GM04504 (cell line): ENCODE measurements at regions not wholly inside any gene's neighbourhood (a gene's known extent, or its start where the extent isn't known, plus 50 kb on each side); places are given as distances from the start of the nearest gene placed in this dataset.
"Not testable (repeated sequence)": the region's sequence is repeated elsewhere in the genome, so short reads cannot be mapped to it uniquely, and the experiment has no call there.

Source experiments
- DNase-seq: peaks from one replicate; pipeline ENCODE4 v3.0.0-alpha.2; 2012; ENCODE audit warnings: low read depth

GRCh38 chr12:131213896-131214442, 260.3 kb downstream of the ADGRD1 start:
- DNase-seq = no peak

GRCh38 chr12:131214936-131215335, 261.2 kb downstream of the ADGRD1 start:
- not testable (repeated sequence) for DNase-seq

- not testable (repeated sequence) for DNase-seq
Observed at GRCh38 chr12:131216587-131216986, 262.9 kb downstream of the ADGRD1 start.

- no peak for DNase-seq
Observed at GRCh38 chr12:131217024-131217586, 263.4 kb downstream of the ADGRD1 start.

GRCh38 chr12:131218026-131218922, 264.6 kb downstream of the ADGRD1 start:
- DNase-seq = no peak

- no peak for DNase-seq
Observed at GRCh38 chr12:131218923-131219669, 265.4 kb downstream of the ADGRD1 start.

GRCh38 chr12:131219670-131220330, 266.1 kb downstream of the ADGRD1 start:
- DNase-seq = no peak

- DNase-seq = no peak
Observed at GRCh38 chr12:131220331-131220685, 266.6 kb downstream of the ADGRD1 start.

GRCh38 chr12:131221061-131221956, 267.6 kb downstream of the ADGRD1 start:
- DNase-seq = no peak

GRCh38 chr12:131221957-131222328, 268.2 kb downstream of the ADGRD1 start:
- no peak for DNase-seq

- DNase-seq = no peak
Observed at GRCh38 chr12:131222329-131223139, 268.8 kb downstream of the ADGRD1 start.

- no peak for DNase-seq
Observed at GRCh38 chr12:131223171-131223761, 269.6 kb downstream of the ADGRD1 start.

- DNase-seq = no peak
Observed at GRCh38 chr12:131223791-131224225, 270.1 kb downstream of the ADGRD1 start.

GRCh38 chr12:131224226-131225065, 270.7 kb downstream of the ADGRD1 start:
- DNase-seq = not testable (repeated sequence)

- DNase-seq = not testable (repeated sequence)
Observed at GRCh38 chr12:131225066-131225380, 271.3 kb downstream of the ADGRD1 start.

GRCh38 chr12:131226345-131227265, 272.9 kb downstream of the ADGRD1 start:
- no peak for DNase-seq

GRCh38 chr12:131227641-131228040, 273.9 kb downstream of the ADGRD1 start:
- DNase-seq = not testable (repeated sequence)

- DNase-seq = not testable (repeated sequence)
Observed at GRCh38 chr12:131229079-131229425, 275.3 kb downstream of the ADGRD1 start.
